ENCODE measurements at regions not wholly inside any gene's neighbourhood (a gene's known extent, or its start where the extent isn't known, plus 50 kb on each side); places are given as distances from the start of the nearest gene placed in this dataset.

DNA sequence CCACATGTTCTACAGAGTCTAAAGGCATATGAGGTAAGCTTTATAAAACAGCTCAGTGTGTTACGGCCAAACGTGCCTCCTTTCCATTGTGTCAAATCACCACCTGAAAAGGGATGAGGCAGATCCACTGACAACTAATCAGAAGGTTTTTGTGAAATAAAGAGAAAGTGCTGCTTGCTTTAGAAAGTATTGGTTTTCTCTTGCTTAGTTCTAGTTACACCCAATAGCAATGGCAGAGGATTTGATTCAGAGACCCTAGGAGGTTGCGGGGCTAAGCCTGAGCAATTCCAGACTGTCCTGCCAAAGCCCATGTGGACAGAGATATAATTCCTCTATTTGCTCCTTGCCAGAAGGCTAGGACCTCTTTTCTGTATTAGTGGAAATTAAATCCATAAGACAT is 125.5 kb downstream of the SPRY1 start:
- no peaks in the 10 kb centered on the region for H3K9me3 ChIP-seq (ENCODE audit: severe bottlenecking)
- TF ChIP-seq, protein P1, sequence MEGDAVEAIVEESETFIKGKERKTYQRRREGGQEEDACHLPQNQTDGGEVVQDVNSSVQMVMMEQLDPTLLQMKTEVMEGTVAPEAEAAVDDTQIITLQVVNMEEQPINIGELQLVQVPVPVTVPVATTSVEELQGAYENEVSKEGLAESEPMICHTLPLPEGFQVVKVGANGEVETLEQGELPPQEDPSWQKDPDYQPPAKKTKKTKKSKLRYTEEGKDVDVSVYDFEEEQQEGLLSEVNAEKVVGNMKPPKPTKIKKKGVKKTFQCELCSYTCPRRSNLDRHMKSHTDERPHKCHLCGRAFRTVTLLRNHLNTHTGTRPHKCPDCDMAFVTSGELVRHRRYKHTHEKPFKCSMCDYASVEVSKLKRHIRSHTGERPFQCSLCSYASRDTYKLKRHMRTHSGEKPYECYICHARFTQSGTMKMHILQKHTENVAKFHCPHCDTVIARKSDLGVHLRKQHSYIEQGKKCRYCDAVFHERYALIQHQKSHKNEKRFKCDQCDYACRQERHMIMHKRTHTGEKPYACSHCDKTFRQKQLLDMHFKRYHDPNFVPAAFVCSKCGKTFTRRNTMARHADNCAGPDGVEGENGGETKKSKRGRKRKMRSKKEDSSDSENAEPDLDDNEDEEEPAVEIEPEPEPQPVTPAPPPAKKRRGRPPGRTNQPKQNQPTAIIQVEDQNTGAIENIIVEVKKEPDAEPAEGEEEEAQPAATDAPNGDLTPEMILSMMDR (IDR thresholded peaks at IDR 0.05; ENCODE audit: low read depth, low read length) = no peak
- DNase-seq = no peak
- no peak overlapping the region for H3K27ac ChIP-seq
- H3K36me3 ChIP-seq = no peaks in the 10 kb centered on the region
- H3K4me3 ChIP-seq (ENCODE audit: low read depth, low read length) = no peak overlapping the region
- H3K27me3 ChIP-seq (ENCODE audit: insufficient read depth, low read depth, severe bottlenecking) = no peaks in the 10 kb centered on the region

DNA sequence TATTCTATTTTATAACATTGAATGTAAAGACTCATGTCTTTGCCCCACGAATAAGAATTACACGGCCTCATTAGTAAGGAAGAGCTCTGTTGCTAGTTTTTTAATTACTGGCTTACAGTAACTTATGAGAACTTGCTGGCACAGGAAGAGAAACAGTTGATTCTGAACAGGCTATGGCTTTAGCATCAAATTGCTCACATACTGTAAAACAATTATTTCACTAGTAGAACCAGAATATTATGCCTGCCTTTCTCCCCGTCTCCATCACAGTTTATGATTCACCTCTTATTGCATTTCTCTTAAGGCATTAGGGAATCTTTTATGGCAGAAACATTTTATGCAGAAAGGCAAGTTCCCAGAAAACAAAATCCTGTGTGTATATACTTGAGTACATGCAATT is 126.1 kb downstream of the SPRY1 start:
- DNase-seq = no peak
- TF ChIP-seq, protein P1 (IDR thresholded peaks at IDR 0.05; ENCODE audit: low read depth, low read length) = no peak
- no peak overlapping the region for H3K4me3 ChIP-seq (ENCODE audit: low read depth, low read length)
- H3K27me3 ChIP-seq (ENCODE audit: insufficient read depth, low read depth, severe bottlenecking) = no peaks in the 10 kb centered on the region
- H3K27ac ChIP-seq = no peak overlapping the region
- H3K36me3 ChIP-seq = no peaks in the 10 kb centered on the region
- H3K9me3 ChIP-seq (ENCODE audit: severe bottlenecking) = no peaks in the 10 kb centered on the region

DNA sequence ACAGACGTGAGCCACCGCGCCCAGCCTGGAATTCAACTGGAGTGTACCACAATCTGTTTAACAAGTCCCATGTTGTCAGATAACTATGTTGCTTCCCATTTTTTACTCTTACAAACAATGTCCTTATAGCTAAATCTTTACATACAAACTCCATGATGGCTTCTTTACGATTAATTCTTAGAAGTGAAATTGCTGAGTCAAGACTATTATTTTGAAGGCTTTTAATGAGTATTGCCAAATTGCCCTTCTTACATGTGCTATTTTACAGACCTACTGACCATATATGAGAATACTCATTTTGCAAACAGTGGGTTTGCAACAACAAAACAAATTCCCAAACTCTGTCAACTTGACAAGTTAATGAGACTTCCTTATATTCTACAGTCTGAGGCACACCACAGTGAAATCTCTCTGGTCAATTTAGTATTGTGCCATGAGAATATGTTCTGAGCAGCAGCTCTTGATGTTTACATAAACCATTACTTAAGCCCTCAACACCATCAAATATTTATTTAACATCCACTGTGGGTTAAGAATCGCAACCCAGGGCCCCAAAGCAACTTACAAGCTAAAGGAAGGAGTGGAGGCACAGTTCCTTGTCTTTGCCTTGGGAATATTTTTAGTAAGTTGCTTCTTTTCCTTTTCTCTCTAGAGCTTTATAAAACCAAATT is 128.5 kb downstream of the SPRY1 start:
- Histone ChIP-seq H3K27ac (no peak overlapping the region), H3K4me3 (ENCODE audit: low read depth, low read length) (no peak overlapping the region)

DNA sequence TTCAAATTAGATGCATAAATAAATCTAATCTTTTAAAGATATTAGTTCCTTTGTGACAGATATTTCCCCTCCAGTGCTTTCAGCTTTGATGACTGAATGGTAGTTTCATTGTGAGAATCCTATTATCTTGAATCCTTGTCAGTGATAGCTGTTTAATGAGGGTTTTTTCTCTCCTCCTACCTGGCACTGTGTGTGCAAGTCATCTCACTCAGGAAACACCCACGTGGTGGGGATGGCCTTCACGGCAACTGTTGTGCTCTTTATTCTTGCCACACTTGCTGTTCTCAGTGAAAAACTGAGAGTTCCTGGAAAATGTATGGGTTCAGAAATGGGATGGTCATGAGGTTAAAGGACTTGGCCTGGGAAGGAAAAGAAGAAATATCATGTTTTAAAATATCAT is 129.9 kb downstream of the SPRY1 start:
- no peak for DNase-seq
- TF ChIP-seq, protein P1 (IDR thresholded peaks at IDR 0.05; ENCODE audit: low read depth, low read length) = no peak

More for the DNA sequence above, 128.5 kb downstream of the SPRY1 start:
- TF ChIP-seq, protein P1 (IDR thresholded peaks at IDR 0.05; ENCODE audit: low read depth, low read length) = no peak
- no peak for DNase-seq
- H3K36me3 ChIP-seq = no peaks in the 10 kb centered on the region
- H3K9me3 ChIP-seq (ENCODE audit: severe bottlenecking) = no peaks in the 10 kb centered on the region
- no peaks in the 10 kb centered on the region for H3K27me3 ChIP-seq (ENCODE audit: insufficient read depth, low read depth, severe bottlenecking)

DNA sequence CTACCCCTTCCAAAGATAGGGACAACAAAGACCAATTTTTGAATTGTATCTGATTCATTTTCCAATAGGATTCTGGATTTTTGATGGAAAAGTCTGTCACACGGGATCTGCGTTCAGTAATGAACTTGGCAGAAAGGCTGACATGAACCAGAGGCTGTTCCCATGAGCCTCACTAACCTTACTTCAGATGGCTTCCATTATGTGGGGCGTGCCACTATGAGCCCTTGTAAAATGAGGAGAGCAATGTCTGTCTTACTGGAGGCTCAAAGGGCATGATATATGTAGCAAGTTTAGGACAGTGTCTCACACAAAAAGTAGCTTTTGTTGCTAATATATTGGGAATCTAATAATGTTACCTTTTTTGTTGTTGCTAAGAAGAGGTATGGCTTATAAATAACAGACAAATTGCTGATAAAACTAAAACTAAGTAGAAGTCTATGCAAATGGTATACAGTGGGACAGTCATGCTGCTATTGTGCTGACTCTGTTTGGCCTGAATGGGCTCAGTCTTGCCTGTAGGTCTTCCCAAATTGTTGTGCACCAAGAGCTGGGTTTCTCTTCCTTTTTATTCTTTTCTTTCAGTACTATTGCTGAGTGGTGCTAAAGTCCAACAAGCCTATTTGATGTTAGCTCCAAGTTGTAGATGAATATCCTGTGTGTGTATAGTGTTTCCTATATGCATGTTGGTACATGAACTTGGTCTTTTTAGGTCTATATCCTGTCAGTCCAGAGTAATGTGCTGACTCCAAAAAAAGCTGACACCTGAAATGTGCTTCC is 132.1 kb downstream of the SPRY1 start:
- no peak for DNase-seq
- TF ChIP-seq, protein P1 (IDR thresholded peaks at IDR 0.05; ENCODE audit: low read depth, low read length) = no peak

More for the DNA sequence above, 129.9 kb downstream of the SPRY1 start:
- no peak overlapping the region for H3K4me3 ChIP-seq (ENCODE audit: low read depth, low read length)
- H3K27ac ChIP-seq = no peak overlapping the region
- H3K27me3 ChIP-seq (ENCODE audit: insufficient read depth, low read depth, severe bottlenecking) = no peaks in the 10 kb centered on the region
- no peaks in the 10 kb centered on the region for H3K9me3 ChIP-seq (ENCODE audit: severe bottlenecking)
- H3K36me3 ChIP-seq = no peaks in the 10 kb centered on the region

More for the DNA sequence above, 132.1 kb downstream of the SPRY1 start:
- no peaks in the 10 kb centered on the region for H3K36me3 ChIP-seq
- no peak overlapping the region for H3K4me3 ChIP-seq (ENCODE audit: low read depth, low read length)
- no peaks in the 10 kb centered on the region for H3K9me3 ChIP-seq (ENCODE audit: severe bottlenecking)
- H3K27me3 ChIP-seq (ENCODE audit: insufficient read depth, low read depth, severe bottlenecking) = no peaks in the 10 kb centered on the region
- no peak overlapping the region for H3K27ac ChIP-seq
